Caco-2 (cell line): ENCODE measurements at regions not wholly inside any gene's neighbourhood (a gene's known extent, or its start where the extent isn't known, plus 50 kb on each side); places are given as distances from the start of the nearest gene placed in this dataset.

Experiments used
- BruUV-seq: library from RNA; stranded (reverse); fragments of 400-500 nt; replicated peaks from 2 replicates; lab custom pipeline; 2021; lab: Mats Ljungman, UMichigan
- CTCF ChIA-PET: fragments of 300-600 bp; sonication (Branson Sonifier 250); formaldehyde crosslinking; loops from one replicate; lab custom pipeline; 2022; ENCODE audit warnings: antibody characterized with exemption; lab: Charles Lee
- POLR2A ChIA-PET: fragments of 300-600 bp; sonication (Branson Sonifier 250); formaldehyde crosslinking; loops from one replicate; lab custom pipeline; 2022; ENCODE audit warnings: antibody characterized with exemption; lab: Charles Lee
- DNase-seq, 2 experiments: peaks; one replicate each; pipeline versions ENCODE4 v3.0.0 to v3.0.0-alpha.2; 2020 to 2022
- H3K27me3 ChIP-seq: replicated peaks from 2 replicates; pipeline ENCODE4 v1.6.0; 2011; ENCODE audit warnings: low read length; ENCODE audit not compliant: control insufficient read depth, insufficient read depth
- H3K36me3 ChIP-seq: 2 replicates; pipeline ENCODE4 v1.5.1; 2011; ENCODE audit warnings: low read length; ENCODE audit not compliant: control insufficient read depth, insufficient read depth
- H3K4me1 ChIP-seq: fragments of 250-450 bp; sonication (Bioruptor Pico); 2 replicates; pipeline ENCODE4 v1.5.1; 2020; ENCODE audit warnings: mild to moderate bottlenecking
- H3K4me3 ChIP-seq: 2 replicates; pipeline ENCODE4 v1.5.1; 2011; ENCODE audit warnings: low read depth, mild to moderate bottlenecking, control low read depth, low read length
- H3K9me3 ChIP-seq: fragments of 250-450 bp; sonication (Bioruptor Pico); 2 replicates; pipeline ENCODE4 v1.5.1; 2020; ENCODE audit warnings: mild to moderate bottlenecking, moderate library complexity
- H3K27ac Mint-ChIP-seq: one replicate; pipeline ENCODE4 v1.8.0; 2022; ENCODE audit warnings: mixed read lengths; ENCODE audit not compliant: unreplicated experiment
- H3K27me3 Mint-ChIP-seq: one replicate; pipeline ENCODE4 v1.8.0; 2022; ENCODE audit warnings: mixed read lengths; ENCODE audit not compliant: insufficient read depth, unreplicated experiment
- H3K36me3 Mint-ChIP-seq: one replicate; pipeline ENCODE4 v1.8.0; 2022; ENCODE audit warnings: mild to moderate bottlenecking, mixed read lengths; ENCODE audit not compliant: insufficient read depth, unreplicated experiment
- H3K4me1 Mint-ChIP-seq: one replicate; pipeline ENCODE4 v1.8.0; 2022; ENCODE audit warnings: low read depth, mixed read lengths; ENCODE audit not compliant: unreplicated experiment
- H3K4me3 Mint-ChIP-seq: one replicate; pipeline ENCODE4 v1.8.0; 2022; ENCODE audit warnings: mild to moderate bottlenecking, moderate library complexity, mixed read lengths; ENCODE audit not compliant: unreplicated experiment
- H3K9me3 Mint-ChIP-seq: one replicate; pipeline ENCODE4 v1.8.0; 2022; ENCODE audit warnings: mixed read lengths; ENCODE audit not compliant: unreplicated experiment
- intact Hi-C: fragments of 100-400 bp; cut with micrococcal nuclease; formaldehyde crosslinking; loops from one replicate; pipeline ENCODE4 v1.10.0; 2022; ENCODE audit not compliant: unreplicated experiment
- TF ChIP-seq, protein P1 (sequence below), 2 experiments: fragments of 200-600 bp in 1 of 2; IDR thresholded peaks; 1 replicate in 1 of 2; 2 replicates in 1 of 2; pipeline versions ENCODE4 v1.5.1 to v1.8.0; 2011 to 2022; ENCODE audit warnings: antibody characterized with exemption in 1 of 2, control low read depth in 1 of 2, inconsistent platforms in 1 of 2, low read depth in 1 of 2, low read length in 1 of 2, mild to moderate bottlenecking in 1 of 2, moderate library complexity in 1 of 2; ENCODE audit not compliant: insufficient read depth in 1 of 2, severe bottlenecking in 1 of 2, unreplicated experiment in 1 of 2

- Mint-ChIP-seq H3K4me3 (peak overlapping the region; percentile 73), H3K36me3 (no peaks in the 10 kb centered on the region), H3K4me1 (no peaks in the 10 kb centered on the region), H3K9me3 (no peaks in the 10 kb centered on the region), H3K27ac (no peak overlapping the region), H3K27me3 (peaks cover 2% of the 10 kb centered on the region)
- no TSS peak for BruUV-seq
- intact Hi-C loops: no loop called here
- Histone ChIP-seq H3K27me3 (no peaks in the 10 kb centered on the region), H3K4me3 (no peak overlapping the region; the same call in 1 of the 2 replicates), H3K36me3 (no peaks in the 10 kb centered on the region), H3K4me1 (no peaks in the 10 kb centered on the region), H3K9me3 (no peaks in the 10 kb centered on the region)
- TF ChIP-seq, protein P1, sequence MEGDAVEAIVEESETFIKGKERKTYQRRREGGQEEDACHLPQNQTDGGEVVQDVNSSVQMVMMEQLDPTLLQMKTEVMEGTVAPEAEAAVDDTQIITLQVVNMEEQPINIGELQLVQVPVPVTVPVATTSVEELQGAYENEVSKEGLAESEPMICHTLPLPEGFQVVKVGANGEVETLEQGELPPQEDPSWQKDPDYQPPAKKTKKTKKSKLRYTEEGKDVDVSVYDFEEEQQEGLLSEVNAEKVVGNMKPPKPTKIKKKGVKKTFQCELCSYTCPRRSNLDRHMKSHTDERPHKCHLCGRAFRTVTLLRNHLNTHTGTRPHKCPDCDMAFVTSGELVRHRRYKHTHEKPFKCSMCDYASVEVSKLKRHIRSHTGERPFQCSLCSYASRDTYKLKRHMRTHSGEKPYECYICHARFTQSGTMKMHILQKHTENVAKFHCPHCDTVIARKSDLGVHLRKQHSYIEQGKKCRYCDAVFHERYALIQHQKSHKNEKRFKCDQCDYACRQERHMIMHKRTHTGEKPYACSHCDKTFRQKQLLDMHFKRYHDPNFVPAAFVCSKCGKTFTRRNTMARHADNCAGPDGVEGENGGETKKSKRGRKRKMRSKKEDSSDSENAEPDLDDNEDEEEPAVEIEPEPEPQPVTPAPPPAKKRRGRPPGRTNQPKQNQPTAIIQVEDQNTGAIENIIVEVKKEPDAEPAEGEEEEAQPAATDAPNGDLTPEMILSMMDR (IDR thresholded peaks at IDR 0.05; ENCODE audit: insufficient read depth in 1 of 2, low read depth in 1 of 2, low read length in 1 of 2, severe bottlenecking in 1 of 2, unreplicated experiment in 1 of 2): no peak
- no peak for DNase-seq
- ChIA-PET POLR2A (no interaction called here), CTCF (no interaction called here)
These were observed 68.6 kb upstream of the RGS2 start for GRCh38 chr1:192740214-192740613.

GRCh38 chr1:192741095-192741494 lies 67.7 kb upstream of the RGS2 start:
- BruUV-seq: no TSS peak
- no peaks in the 10 kb centered on the region for H3K36me3 ChIP-seq
- Mint-ChIP-seq H3K36me3 (no peaks in the 10 kb centered on the region), H3K27ac (no peak overlapping the region), H3K9me3 (no peaks in the 10 kb centered on the region), H3K27me3 (peaks cover 2% of the 10 kb centered on the region), H3K4me1 (no peaks in the 10 kb centered on the region), H3K4me3 (no peak overlapping the region)
- POLR2A ChIA-PET: no interaction called here
- no peaks in the 10 kb centered on the region for H3K27me3 ChIP-seq
- H3K4me3 ChIP-seq: no peak overlapping the region
- TF ChIP-seq, protein P1 (IDR thresholded peaks at IDR 0.05; ENCODE audit: insufficient read depth in 1 of 2, low read depth in 1 of 2, low read length in 1 of 2, severe bottlenecking in 1 of 2, unreplicated experiment in 1 of 2): no peak
- no peak for DNase-seq
- no peaks in the 10 kb centered on the region for H3K9me3 ChIP-seq
- H3K4me1 ChIP-seq: no peaks in the 10 kb centered on the region
- CTCF ChIA-PET: interaction anchor here (0.7 kb wide), 1 partner anchor 67 kb away, joined by 3 read pairs; no protein-coding TSS in a partner anchor
- intact Hi-C loops: no loop called here

GRCh38 chr1:192747301-192747700 lies 61.5 kb upstream of the RGS2 start:
- Mint-ChIP-seq H3K4me1 (no peaks in the 10 kb centered on the region), H3K27me3 (no peaks in the 10 kb centered on the region), H3K27ac (no peak overlapping the region), H3K9me3 (no peaks in the 10 kb centered on the region), H3K36me3 (no peaks in the 10 kb centered on the region), H3K4me3 (no peak overlapping the region)
- Histone ChIP-seq H3K4me1 (no peaks in the 10 kb centered on the region), H3K36me3 (no peaks in the 10 kb centered on the region), H3K27me3 (no peaks in the 10 kb centered on the region), H3K9me3 (no peaks in the 10 kb centered on the region; the same call in 1 of the 2 replicates), H3K4me3 (no peak overlapping the region)
- no peak for DNase-seq
- ChIA-PET CTCF (no interaction called here), POLR2A (no interaction called here)
- intact Hi-C loops: no loop called here
- BruUV-seq: no TSS peak
- TF ChIP-seq, protein P1 (IDR thresholded peaks at IDR 0.05; ENCODE audit: insufficient read depth in 1 of 2, low read depth in 1 of 2, low read length in 1 of 2, severe bottlenecking in 1 of 2, unreplicated experiment in 1 of 2): no peak
